Mucosa of rectum (tissue), 2 donors: ENCODE measurements at regions not wholly inside any gene's neighbourhood (a gene's known extent, or its start where the extent isn't known, plus 50 kb on each side); places are given as distances from the start of the nearest gene placed in this dataset.

Experiments
- H3K27ac ChIP-seq, 2 donors: one replicate each; pipeline ENCODE4 v1.7.0; 2013; ENCODE audit warnings: inconsistent platforms in 2 of 2, low read depth in 2 of 2, low read length in 2 of 2
- H3K27me3 ChIP-seq, 2 donors: one replicate each; pipeline ENCODE4 v1.7.0; 2013; ENCODE audit warnings: low read length in 2 of 2; ENCODE audit not compliant: control insufficient read depth in 2 of 2, insufficient read depth in 2 of 2
- H3K36me3 ChIP-seq, 2 donors: one replicate each; pipeline ENCODE4 v1.7.0; 2013; ENCODE audit warnings: low read length in 2 of 2; ENCODE audit not compliant: control insufficient read depth in 2 of 2, insufficient read depth in 2 of 2
- H3K4me1 ChIP-seq, 2 donors: one replicate each; pipeline ENCODE4 v1.7.0; 2013; ENCODE audit warnings: low read length in 2 of 2, mild to moderate bottlenecking in 1 of 2; ENCODE audit not compliant: control insufficient read depth in 2 of 2, insufficient read depth in 2 of 2
- H3K4me3 ChIP-seq, 2 donors: one replicate each; pipeline ENCODE4 v1.7.0; 2013; ENCODE audit warnings: low read length in 2 of 2
- H3K9ac ChIP-seq, 2 donors: one replicate each; pipeline ENCODE4 v1.7.0; 2013; ENCODE audit warnings: low read length in 2 of 2, low read depth in 1 of 2, mild to moderate bottlenecking in 1 of 2
- H3K9me3 ChIP-seq, 2 donors: one replicate each; pipeline ENCODE4 v1.7.0; 2013; ENCODE audit warnings: low read length in 2 of 2; ENCODE audit not compliant: control insufficient read depth in 2 of 2
- donor health status: healthy.
- donor health status: Normal muscosa, but diverticular disease.

DNA sequence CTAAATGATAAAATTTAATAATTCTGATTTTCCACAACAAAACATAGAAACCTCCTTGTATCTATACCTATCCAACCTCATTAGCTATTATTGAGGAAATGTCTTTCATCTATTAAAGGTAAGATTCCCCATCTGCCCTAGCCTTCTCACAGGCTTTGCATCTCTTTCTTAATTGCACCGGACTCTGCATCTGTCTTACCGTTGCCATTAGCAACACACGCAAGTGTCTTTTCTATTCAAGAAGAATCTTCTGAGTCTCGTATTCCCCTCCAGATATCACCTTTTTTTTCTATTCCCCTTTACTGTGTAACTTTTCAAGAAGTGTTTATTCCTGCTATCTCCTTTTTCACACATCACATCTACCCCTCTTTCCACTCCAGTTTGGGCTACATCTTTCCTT is 500.0 kb downstream of the NOVA1 start:
- no peaks in the 10 kb centered on the region for H3K9me3 ChIP-seq
- H3K4me3 ChIP-seq: no peak overlapping the region
- H3K4me1 ChIP-seq: no peaks in the 10 kb centered on the region
- H3K9ac ChIP-seq: no peak overlapping the region
- no peaks in the 10 kb centered on the region for H3K27me3 ChIP-seq
- H3K36me3 ChIP-seq: no peaks in the 10 kb centered on the region
- no peak overlapping the region for H3K27ac ChIP-seq

DNA sequence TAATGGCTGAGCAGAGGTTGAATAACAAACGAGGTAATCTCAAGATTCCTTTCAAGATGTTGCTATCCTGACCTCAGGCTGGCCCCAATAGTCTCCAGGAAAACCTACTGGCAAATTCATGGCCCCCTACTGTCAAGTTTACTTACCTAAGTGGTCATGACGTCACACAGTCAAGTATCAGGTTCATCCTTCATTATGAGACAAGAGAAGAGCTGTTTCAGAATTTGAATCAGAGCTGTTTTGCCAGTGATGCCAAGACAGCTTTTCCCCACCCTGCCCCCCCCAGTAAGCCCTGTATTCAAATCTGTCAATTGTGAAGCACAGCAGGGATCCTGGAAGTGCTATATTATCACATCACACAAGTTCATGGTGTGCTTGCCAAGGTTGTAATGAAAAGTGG is 509.6 kb downstream of the NOVA1 start:
- Histone ChIP-seq H3K9ac (no peak overlapping the region), H3K9me3 (no peaks in the 10 kb centered on the region), H3K27me3 (no peaks in the 10 kb centered on the region), H3K27ac (no peak overlapping the region), H3K4me1 (no peaks in the 10 kb centered on the region), H3K36me3 (no peaks in the 10 kb centered on the region), H3K4me3 (no peak overlapping the region)

DNA sequence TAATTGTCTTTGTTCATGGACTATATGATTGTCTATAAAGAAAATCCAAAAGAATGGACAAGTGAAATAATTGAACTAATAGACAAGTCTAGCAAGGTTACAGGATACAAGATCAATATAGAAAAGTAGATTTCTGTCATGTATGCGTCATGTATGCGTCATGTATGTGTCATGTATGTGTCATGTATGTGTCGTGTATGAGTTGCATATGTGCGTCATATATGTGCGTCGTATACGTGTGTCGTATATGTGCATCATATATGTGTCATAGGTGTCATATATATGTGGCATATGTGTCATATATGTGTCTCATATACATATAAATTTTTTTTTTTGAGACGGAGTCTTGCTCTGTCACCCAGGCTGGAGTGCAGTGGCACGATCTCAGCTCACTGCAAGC is 516.8 kb downstream of the NOVA1 start:
- H3K27me3 ChIP-seq: no peaks in the 10 kb centered on the region
- H3K27ac ChIP-seq: no peak overlapping the region
- H3K9ac ChIP-seq: no peak overlapping the region
- H3K4me3 ChIP-seq: no peak overlapping the region
- H3K4me1 ChIP-seq: no peaks in the 10 kb centered on the region
- no peaks in the 10 kb centered on the region for H3K36me3 ChIP-seq
- no peaks in the 10 kb centered on the region for H3K9me3 ChIP-seq

DNA sequence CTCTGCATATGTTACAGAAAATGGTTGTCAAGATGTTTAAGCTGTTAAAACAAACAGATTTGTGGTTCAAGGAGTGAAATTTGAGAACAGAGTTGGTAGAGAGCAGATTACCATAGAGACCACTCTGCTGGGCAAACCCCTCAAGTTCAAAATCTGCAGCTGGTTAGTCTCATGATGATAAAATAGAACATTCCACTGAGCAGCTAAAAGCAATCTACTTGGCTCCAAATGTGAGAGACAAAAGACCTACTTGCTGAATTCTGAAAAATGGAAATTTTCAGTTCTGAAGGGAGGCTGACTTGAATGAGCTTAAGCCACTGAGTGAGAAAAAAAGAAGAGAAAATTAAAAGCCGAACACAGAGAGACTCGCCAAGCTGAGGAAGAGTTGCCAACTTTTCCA is 519.3 kb downstream of the NOVA1 start:
- Histone ChIP-seq H3K4me3 (no peak overlapping the region), H3K36me3 (no peaks in the 10 kb centered on the region), H3K27ac (no peak overlapping the region), H3K27me3 (no peaks in the 10 kb centered on the region), H3K9me3 (no peaks in the 10 kb centered on the region), H3K9ac (no peak overlapping the region), H3K4me1 (no peaks in the 10 kb centered on the region)

DNA sequence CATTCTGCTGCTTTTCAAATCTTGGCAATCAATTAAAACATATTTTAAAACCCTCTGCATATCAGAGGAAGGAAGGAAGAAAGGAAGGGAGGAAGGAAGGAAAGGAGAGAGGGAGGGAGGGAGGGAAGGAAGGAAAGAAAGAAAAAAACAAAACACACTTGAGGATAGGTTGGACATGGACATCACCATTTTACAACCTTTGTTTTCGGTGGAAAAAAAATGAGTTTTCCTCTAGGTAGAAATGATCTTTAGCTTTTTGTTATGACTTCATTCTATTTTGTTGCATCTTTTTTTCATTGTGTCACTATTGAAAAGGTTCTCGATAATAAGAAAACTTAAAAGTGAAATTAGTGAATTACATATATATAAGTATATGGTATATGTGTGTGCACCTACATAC is 522.9 kb downstream of the NOVA1 start:
- H3K4me1 ChIP-seq: no peaks in the 10 kb centered on the region
- H3K4me3 ChIP-seq: no peak overlapping the region
- H3K9ac ChIP-seq: no peak overlapping the region
- no peaks in the 10 kb centered on the region for H3K36me3 ChIP-seq
- no peaks in the 10 kb centered on the region for H3K27me3 ChIP-seq
- no peaks in the 10 kb centered on the region for H3K9me3 ChIP-seq
- no peak overlapping the region for H3K27ac ChIP-seq

DNA sequence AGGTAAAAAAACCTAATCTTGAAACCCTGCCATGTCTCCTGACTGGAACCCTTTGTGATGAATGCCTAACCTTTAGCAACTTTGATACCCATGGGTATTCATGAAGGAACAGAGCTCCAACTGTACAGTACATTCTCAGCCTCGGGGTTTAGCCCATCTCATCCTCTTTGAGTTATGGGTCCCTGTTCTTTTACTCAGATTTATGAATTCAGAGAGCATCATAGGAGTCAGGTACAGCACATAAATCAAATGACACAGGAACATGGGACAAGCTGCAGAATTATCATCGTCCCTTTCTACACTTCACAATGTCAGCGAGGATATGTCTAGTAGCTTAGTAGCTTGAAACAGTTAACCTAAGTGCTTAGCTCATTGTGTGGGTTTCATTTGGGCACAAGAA is 527.4 kb downstream of the NOVA1 start:
- Histone ChIP-seq H3K27me3 (no peaks in the 10 kb centered on the region), H3K4me1 (no peaks in the 10 kb centered on the region), H3K4me3 (no peak overlapping the region)

DNA sequence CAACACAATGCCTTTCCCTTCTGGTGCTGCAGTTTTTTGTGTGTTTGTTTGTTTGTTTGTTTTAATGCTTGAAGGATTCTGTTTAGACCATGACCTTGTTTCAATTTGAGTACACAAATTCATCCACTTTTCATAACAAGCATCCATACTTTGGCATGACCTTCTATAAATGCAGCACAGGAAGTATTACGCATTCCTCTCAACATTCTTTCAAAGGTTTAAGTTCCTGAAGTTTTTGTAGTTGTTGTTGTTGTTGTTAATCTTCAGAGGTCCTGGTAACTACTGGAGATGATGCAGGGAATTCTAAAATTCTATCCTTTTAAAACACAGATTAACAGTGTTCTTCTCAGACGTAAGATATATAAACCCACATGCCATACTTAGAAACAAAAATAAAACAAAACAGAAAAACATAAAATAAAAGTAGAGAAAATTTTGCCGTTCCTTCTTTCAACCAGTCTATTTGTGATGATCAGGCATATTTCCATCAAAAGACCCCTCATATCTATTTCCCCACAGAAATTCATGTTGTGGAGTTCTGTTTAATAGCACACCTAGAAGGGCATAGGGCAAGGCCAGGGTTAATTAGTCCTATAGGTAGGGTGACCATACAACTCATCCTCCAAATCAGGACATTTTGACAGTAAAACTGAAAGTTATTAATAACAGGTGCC is 529.9 kb downstream of the NOVA1 start:
- H3K4me3 ChIP-seq: no peak overlapping the region
- no peaks in the 10 kb centered on the region for H3K27me3 ChIP-seq
- no peaks in the 10 kb centered on the region for H3K4me1 ChIP-seq
- no peak overlapping the region for H3K9ac ChIP-seq
- no peaks in the 10 kb centered on the region for H3K36me3 ChIP-seq
- H3K9me3 ChIP-seq: no peaks in the 10 kb centered on the region
- H3K27ac ChIP-seq: no peak overlapping the region

More for the DNA sequence above, 527.4 kb downstream of the NOVA1 start:
- H3K36me3 ChIP-seq: no peaks in the 10 kb centered on the region
- no peak overlapping the region for H3K9ac ChIP-seq
- H3K9me3 ChIP-seq: no peaks in the 10 kb centered on the region
- H3K27ac ChIP-seq: no peak overlapping the region

DNA sequence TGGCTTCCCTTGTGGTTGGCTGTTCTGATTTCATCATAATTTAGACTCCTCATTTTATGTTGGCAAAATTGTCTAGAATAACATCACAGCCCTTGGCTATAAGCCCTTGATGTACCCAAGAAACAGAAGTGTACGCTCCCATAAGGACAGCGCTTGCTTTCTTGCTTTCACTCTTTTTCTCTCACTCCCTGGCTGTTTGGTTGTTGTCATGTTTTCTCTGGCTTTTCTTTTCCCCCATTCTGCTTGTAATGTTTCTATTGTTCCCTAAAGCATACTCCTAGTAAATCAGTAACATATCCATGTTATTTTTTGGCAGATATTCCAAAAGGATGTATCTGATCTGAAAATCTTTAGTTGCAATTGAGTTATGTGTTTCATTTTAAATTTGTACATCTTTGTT is 530.5 kb downstream of the NOVA1 start:
- Histone ChIP-seq H3K27ac (no peak overlapping the region), H3K4me3 (no peak overlapping the region), H3K9ac (no peak overlapping the region), H3K9me3 (no peaks in the 10 kb centered on the region), H3K4me1 (no peaks in the 10 kb centered on the region), H3K27me3 (no peaks in the 10 kb centered on the region), H3K36me3 (no peaks in the 10 kb centered on the region)

DNA sequence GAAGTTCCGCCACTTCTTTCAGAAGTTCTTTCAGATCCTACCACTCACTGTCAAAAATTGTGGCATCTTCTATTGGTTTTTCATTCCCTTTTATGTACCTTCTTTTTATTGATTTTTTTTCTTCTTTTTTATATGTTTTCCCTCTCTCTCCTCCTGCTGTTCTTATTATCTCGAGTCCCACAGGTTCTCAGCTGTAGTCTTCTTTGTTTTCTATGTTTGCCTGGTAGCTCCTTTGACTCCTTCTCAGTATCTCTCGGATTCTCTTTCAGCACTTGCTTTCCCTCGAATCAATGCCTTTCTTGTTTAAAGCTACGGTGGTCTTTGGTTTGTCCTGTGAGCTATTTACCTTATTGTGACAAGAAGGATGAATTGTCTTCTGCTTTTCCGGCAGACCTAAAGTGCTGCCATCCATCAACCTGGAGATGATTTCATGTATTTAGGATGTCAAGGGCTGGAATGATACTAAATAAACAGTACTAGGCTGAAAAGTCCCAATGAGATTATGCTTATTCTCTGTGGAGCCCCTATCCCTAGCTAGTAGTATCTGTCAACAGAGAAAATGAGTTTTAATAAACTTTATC is 541.7 kb downstream of the NOVA1 start:
- Histone ChIP-seq H3K27me3 (no peaks in the 10 kb centered on the region), H3K4me3 (no peak overlapping the region), H3K4me1 (no peaks in the 10 kb centered on the region), H3K9me3 (no peaks in the 10 kb centered on the region), H3K27ac (no peak overlapping the region), H3K9ac (no peak overlapping the region), H3K36me3 (no peaks in the 10 kb centered on the region)

DNA sequence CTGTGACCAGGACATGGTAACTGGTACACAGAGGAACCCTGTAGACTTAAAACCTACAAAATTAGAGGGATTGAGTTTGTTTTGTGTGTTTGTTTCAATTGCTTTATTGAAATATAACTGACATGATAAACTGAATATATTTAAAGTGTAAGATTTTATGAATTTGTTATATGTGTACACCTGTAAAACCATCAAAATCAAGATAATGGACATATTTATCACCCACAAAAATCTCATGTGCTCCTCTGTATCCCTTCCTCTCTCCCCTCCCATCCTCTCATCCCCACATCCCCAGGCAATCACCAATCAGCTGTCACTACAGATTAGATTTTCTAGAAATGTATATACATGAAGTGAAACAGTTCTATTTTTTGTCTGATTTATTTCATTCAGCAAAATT is 565.5 kb downstream of the NOVA1 start:
- Histone ChIP-seq H3K9me3 (no peaks in the 10 kb centered on the region), H3K9ac (no peak overlapping the region), H3K27ac (no peak overlapping the region), H3K36me3 (no peaks in the 10 kb centered on the region), H3K4me3 (no peak overlapping the region), H3K4me1 (no peaks in the 10 kb centered on the region), H3K27me3 (no peaks in the 10 kb centered on the region)
